ENCODE measurements at regions not wholly inside any gene's neighbourhood (a gene's known extent, or its start where the extent isn't known, plus 50 kb on each side); places are given as distances from the start of the nearest gene placed in this dataset.

- TF ChIP-seq HDAC2 (IDR thresholded peaks at IDR 0.05; ENCODE audit: borderline replicate concordance in 1 of 2, low read depth in 2 of 2, low read length in 2 of 2): no peak
Measured at GRCh38 chr4:175386776-175387507, 425.1 kb downstream of the GPM6A start (continued).

Measured in H1 (cell line).